ENCODE measurements at regions not wholly inside any gene's neighbourhood (a gene's known extent, or its start where the extent isn't known, plus 50 kb on each side); places are given as distances from the start of the nearest gene placed in this dataset.

- TF ChIP-seq CTCF (IDR thresholded peaks at IDR 0.05; ENCODE audit: insufficient read depth, low read depth, low read length) (no peak), EZH2 (IDR thresholded peaks at IDR 0.05; ENCODE audit: insufficient read depth, low read length) (no peak)
Observed at GRCh38 chr9:107760469-107761242, 271.1 kb upstream of the KLF4 start.

All from astrocyte (in vitro differentiated cells and primary cell).